Activated CD8-positive, alpha-beta memory T cell treated with anti-CD3 and anti-CD28 coated beads, Interleukin-2, amount 10 ng/mL, durations not matched to agents 7 days and 5 days (primary cell): ENCODE measurements at regions not wholly inside any gene's neighbourhood (a gene's known extent, or its start where the extent isn't known, plus 50 kb on each side); places are given as distances from the start of the nearest gene placed in this dataset.

Experiments used
- ATAC-seq: fragments of 150-1000 bp; cut with Tn5 transposase; one replicate; pipeline ENCODE4 v1.10.0; 2021; ENCODE audit warnings: moderate library complexity
- CTCF ChIA-PET: fragments of 350-600 bp; sonication (Branson Sonifier 250); formaldehyde crosslinking; loops from one replicate; lab custom pipeline; 2021; ENCODE audit warnings: antibody characterized with exemption; lab: Charles Lee
- DNase-seq: peaks from one replicate; pipeline ENCODE4 v3.0.0-alpha.2; 2020
- H3K27ac Mint-ChIP-seq: one replicate; pipeline ENCODE4 v1.8.0; 2021; ENCODE audit warnings: mild to moderate bottlenecking, mixed read lengths
- H3K27me3 Mint-ChIP-seq: one replicate; pipeline ENCODE4 v1.8.0; 2021; ENCODE audit warnings: mixed read lengths
- H3K36me3 Mint-ChIP-seq: one replicate; pipeline ENCODE4 v1.8.0; 2021; ENCODE audit warnings: mild to moderate bottlenecking, mixed read lengths
- H3K4me1 Mint-ChIP-seq: one replicate; pipeline ENCODE4 v1.8.0; 2021; ENCODE audit warnings: mixed read lengths
- H3K4me3 Mint-ChIP-seq: one replicate; pipeline ENCODE4 v1.8.0; 2021; ENCODE audit warnings: mild to moderate bottlenecking, moderate library complexity, mixed read lengths
- H3K9me3 Mint-ChIP-seq: one replicate; pipeline ENCODE4 v1.8.0; 2022; ENCODE audit warnings: low read depth, mixed read lengths

- Mint-ChIP-seq H3K4me1 (no peaks in the 10 kb centered on the region), H3K4me3 (no peak overlapping the region), H3K9me3 (no peaks in the 10 kb centered on the region), H3K27ac (no peak overlapping the region), H3K36me3 (no peaks in the 10 kb centered on the region), H3K27me3 (peaks cover 10% of the 10 kb centered on the region)
- CTCF ChIA-PET = no interaction called here
- ATAC-seq = no peak
- no peak for DNase-seq
Observed at GRCh38 chr3:40828741-40829415, 304.1 kb downstream of the ZNF621 start.

DNA sequence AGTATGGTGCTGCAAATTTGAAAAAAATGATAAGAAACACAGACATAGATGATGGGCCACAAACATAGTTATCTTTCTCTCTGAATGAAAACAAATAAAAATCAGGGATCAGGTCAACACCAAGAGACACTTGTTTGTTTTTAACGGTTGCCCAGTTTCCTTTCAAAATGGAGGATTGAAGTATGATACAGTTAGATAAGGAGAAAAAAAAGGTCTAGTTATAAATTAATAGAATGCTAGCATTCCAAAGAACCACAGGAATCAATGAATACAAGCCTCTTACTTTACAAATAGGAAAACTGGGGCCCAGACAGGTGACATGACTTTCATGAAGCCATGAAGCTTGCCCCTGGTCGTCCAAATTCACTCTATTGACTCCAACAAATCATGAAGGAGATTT is 305.1 kb downstream of the ZNF621 start:
- Mint-ChIP-seq H3K27me3 (peaks cover 10% of the 10 kb centered on the region), H3K27ac (no peak overlapping the region), H3K9me3 (no peaks in the 10 kb centered on the region), H3K36me3 (no peaks in the 10 kb centered on the region), H3K4me1 (no peaks in the 10 kb centered on the region), H3K4me3 (no peak overlapping the region)
- CTCF ChIA-PET = no interaction called here
- ATAC-seq = no peak
- DNase-seq = no peak

DNA sequence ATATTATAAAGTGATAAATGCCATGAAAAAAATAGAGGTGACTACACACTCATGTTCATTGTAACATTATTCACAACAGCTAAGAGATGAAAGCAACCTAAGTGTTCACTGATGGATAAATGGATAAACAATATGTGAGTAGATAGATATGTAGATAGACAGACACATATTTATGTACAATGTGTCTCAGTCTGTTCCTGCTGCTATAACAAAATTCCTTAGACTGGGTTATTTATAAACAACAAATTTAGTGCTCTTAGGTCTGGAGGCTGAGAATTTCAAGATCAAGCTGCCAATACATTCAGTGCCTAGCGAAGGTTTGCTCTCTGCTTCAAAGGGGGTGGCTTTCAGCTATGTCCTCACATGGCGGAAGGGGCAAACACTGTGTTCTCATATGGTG is 312.5 kb downstream of the ZNF621 start:
- Mint-ChIP-seq H3K4me1 (no peaks in the 10 kb centered on the region), H3K27me3 (peaks cover 6% of the 10 kb centered on the region), H3K27ac (no peak overlapping the region), H3K9me3 (no peaks in the 10 kb centered on the region), H3K4me3 (no peak overlapping the region), H3K36me3 (no peaks in the 10 kb centered on the region)
- DNase-seq (no peak), ATAC-seq (no peak)
- CTCF ChIA-PET = no interaction called here

DNA sequence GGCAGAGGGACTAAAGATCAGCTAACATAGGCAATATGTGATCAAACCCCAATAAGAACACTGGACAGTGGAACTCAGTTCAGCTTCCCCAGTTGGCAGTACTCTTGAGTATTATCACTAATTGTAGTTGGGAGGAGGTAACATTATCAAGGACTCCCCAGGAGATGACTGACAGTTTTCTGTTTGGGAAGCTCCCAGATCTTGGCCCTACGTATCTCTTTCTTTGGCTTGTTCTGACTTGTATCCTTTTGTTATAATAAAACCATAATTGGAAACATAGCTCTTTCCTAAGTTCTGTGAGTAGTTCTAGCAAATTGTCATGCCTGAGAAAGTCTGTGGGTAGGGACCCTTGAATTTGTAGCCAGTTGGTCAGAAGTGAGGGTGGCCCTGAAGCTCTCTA is 316.4 kb downstream of the ZNF621 start:
- no peak for DNase-seq
- no peaks in the 10 kb centered on the region for H3K4me1 Mint-ChIP-seq
- CTCF ChIA-PET = no interaction called here
- no peaks in the 10 kb centered on the region for H3K9me3 Mint-ChIP-seq
- H3K27me3 Mint-ChIP-seq = peaks cover 9% of the 10 kb centered on the region
- no peak overlapping the region for H3K4me3 Mint-ChIP-seq
- no peaks in the 10 kb centered on the region for H3K36me3 Mint-ChIP-seq
- H3K27ac Mint-ChIP-seq = no peak overlapping the region
- ATAC-seq = no peak

- Mint-ChIP-seq H3K36me3 (no peaks in the 10 kb centered on the region), H3K4me1 (no peaks in the 10 kb centered on the region), H3K27me3 (peaks cover 7% of the 10 kb centered on the region), H3K27ac (no peak overlapping the region), H3K9me3 (no peaks in the 10 kb centered on the region), H3K4me3 (no peak overlapping the region)
- CTCF ChIA-PET = no interaction called here
- DNase-seq = no peak
- ATAC-seq = no peak
Observed at GRCh38 chr3:40841570-40842109, 316.9 kb downstream of the ZNF621 start.

GRCh38 chr3:40842714-40843113 is 318.0 kb downstream of the ZNF621 start:
- Mint-ChIP-seq H3K27ac (no peak overlapping the region), H3K36me3 (no peaks in the 10 kb centered on the region), H3K4me1 (no peaks in the 10 kb centered on the region), H3K27me3 (peaks cover 7% of the 10 kb centered on the region), H3K9me3 (no peaks in the 10 kb centered on the region), H3K4me3 (no peak overlapping the region)
- ATAC-seq (no peak), DNase-seq (no peak)
- CTCF ChIA-PET = no interaction called here

- no peaks in the 10 kb centered on the region for H3K4me1 Mint-ChIP-seq
- no peak overlapping the region for H3K4me3 Mint-ChIP-seq
- CTCF ChIA-PET = no interaction called here
- H3K9me3 Mint-ChIP-seq = no peaks in the 10 kb centered on the region
- DNase-seq (no peak), ATAC-seq (no peak)
- H3K27me3 Mint-ChIP-seq = peaks cover 7% of the 10 kb centered on the region
- H3K36me3 Mint-ChIP-seq = no peaks in the 10 kb centered on the region
- H3K27ac Mint-ChIP-seq = no peak overlapping the region
Observed at GRCh38 chr3:40843208-40843624, 318.5 kb downstream of the ZNF621 start.

DNA sequence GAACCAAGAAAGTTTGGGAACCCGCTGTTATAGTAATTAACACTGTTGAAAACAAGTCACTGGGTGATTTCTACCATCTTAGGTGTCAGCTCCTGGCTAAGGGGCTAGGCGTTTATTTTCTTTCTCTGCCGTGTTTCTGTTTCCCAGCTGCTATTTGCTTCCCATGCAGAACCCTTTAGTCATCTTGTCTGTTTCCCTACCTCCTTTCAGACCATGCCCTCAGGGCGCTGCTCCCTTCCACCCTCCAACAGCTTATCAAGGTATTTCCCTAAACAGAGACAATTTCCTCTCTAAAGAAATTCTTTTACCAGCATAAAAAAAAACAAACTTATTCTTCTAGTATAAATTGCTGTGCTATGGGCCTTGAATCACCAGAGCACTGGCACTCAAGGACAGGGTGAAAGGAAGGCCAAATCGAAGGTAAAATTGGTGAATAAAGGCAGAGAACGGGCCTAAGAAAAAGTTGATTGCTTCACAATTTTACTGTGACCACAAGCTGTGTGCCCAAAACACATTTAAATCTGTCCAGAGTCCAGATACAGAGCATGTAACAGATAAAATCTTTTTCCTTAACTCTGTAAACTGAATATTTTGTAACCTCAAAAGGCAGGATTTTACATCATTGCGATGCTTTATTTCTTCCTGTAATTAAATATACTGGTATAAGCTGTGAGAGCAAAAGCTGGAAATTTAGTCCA is 319.2 kb downstream of the ZNF621 start:
- H3K4me1 Mint-ChIP-seq = no peaks in the 10 kb centered on the region
- ATAC-seq = no peak
- no peak overlapping the region for H3K27ac Mint-ChIP-seq
- H3K36me3 Mint-ChIP-seq = no peaks in the 10 kb centered on the region
- DNase-seq = no peak
- H3K27me3 Mint-ChIP-seq = peaks cover 6% of the 10 kb centered on the region
- CTCF ChIA-PET = no interaction called here
- H3K9me3 Mint-ChIP-seq = no peaks in the 10 kb centered on the region
- H3K4me3 Mint-ChIP-seq = no peak overlapping the region

DNA sequence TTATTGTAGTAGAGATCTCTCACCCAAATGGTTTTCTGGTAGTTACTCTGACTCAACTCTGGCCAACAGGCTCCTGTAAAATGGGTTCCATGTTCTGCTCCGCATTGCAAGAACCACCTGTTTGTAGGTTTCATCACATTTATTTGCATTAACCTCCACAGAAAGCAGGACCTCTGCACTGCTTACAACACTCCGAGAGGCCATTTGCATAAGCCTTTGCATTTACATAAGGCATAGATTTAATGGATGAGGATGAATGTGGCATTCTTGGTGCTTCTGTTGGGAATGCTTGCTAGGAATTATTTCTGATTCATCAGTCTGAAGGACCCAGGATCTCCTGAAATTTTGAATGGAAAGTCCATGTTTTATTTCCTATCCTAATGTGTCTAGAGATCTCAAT is 320.1 kb downstream of the ZNF621 start:
- DNase-seq (no peak), ATAC-seq (no peak)
- CTCF ChIA-PET = no interaction called here
- no peaks in the 10 kb centered on the region for H3K9me3 Mint-ChIP-seq
- H3K36me3 Mint-ChIP-seq = no peaks in the 10 kb centered on the region
- no peak overlapping the region for H3K27ac Mint-ChIP-seq
- H3K27me3 Mint-ChIP-seq = peaks cover 4% of the 10 kb centered on the region
- no peaks in the 10 kb centered on the region for H3K4me1 Mint-ChIP-seq
- H3K4me3 Mint-ChIP-seq = no peak overlapping the region

DNA sequence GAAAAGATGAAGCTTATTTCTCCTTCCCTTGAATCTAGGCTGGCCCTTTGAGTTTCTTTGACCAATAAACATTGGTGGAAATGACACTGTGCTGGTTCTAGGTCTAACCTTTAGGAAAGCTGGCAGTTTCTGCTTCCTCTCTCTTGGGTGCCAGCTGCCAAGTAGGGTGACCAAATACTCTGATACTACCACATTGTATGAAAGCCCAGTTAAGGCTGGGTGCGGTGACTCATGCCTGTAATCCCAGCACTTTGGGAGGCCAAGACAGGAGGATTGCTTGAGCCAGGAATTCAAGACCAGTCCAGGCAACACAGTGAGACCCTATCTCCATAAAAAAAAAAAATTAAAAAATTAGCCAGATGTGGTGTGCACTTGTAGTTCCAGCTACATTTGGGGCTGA is 320.7 kb downstream of the ZNF621 start:
- CTCF ChIA-PET = no interaction called here
- peaks cover 4% of the 10 kb centered on the region for H3K27me3 Mint-ChIP-seq
- H3K9me3 Mint-ChIP-seq = no peaks in the 10 kb centered on the region
- H3K4me1 Mint-ChIP-seq = no peaks in the 10 kb centered on the region
- H3K4me3 Mint-ChIP-seq = no peak overlapping the region
- H3K36me3 Mint-ChIP-seq = no peaks in the 10 kb centered on the region
- H3K27ac Mint-ChIP-seq = no peak overlapping the region
- ATAC-seq = no peak
- DNase-seq = no peak

- Mint-ChIP-seq H3K27ac (no peak overlapping the region), H3K27me3 (peaks cover 4% of the 10 kb centered on the region), H3K36me3 (no peaks in the 10 kb centered on the region), H3K4me1 (no peaks in the 10 kb centered on the region), H3K9me3 (no peaks in the 10 kb centered on the region), H3K4me3 (no peak overlapping the region)
- CTCF ChIA-PET = no interaction called here
- ATAC-seq = no peak
- no peak for DNase-seq
Observed at GRCh38 chr3:40845916-40846315, 321.2 kb downstream of the ZNF621 start.

DNA sequence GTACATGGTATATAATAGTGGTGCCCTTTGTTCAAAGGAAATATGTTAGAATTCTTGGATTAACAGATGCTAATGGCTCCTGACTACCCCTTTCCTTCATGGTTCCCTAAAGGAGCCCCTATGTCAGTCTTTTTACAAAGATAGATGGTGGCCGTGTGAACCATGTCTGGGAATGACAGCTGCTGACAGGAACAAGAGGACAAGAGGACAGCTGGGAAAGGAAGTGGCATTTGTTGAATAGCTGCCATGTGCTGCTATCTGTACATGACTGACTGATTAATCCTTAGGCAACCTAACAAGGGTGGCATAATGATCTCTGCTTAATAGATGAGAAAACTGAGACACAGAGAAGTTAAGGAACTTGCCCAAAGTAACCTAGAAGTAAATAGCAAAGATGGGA is 321.7 kb downstream of the ZNF621 start:
- no peaks in the 10 kb centered on the region for H3K4me1 Mint-ChIP-seq
- no peaks in the 10 kb centered on the region for H3K36me3 Mint-ChIP-seq
- H3K4me3 Mint-ChIP-seq = no peak overlapping the region
- H3K27me3 Mint-ChIP-seq = peaks cover 4% of the 10 kb centered on the region
- CTCF ChIA-PET = no interaction called here
- H3K9me3 Mint-ChIP-seq = no peaks in the 10 kb centered on the region
- DNase-seq (no peak), ATAC-seq (no peak)
- H3K27ac Mint-ChIP-seq = no peak overlapping the region

- CTCF ChIA-PET = no interaction called here
- ATAC-seq (no peak), DNase-seq (no peak)
- Mint-ChIP-seq H3K4me1 (no peaks in the 10 kb centered on the region), H3K27ac (no peak overlapping the region), H3K9me3 (no peaks in the 10 kb centered on the region), H3K36me3 (no peaks in the 10 kb centered on the region), H3K27me3 (peaks cover 4% of the 10 kb centered on the region), H3K4me3 (no peak overlapping the region)
Observed at GRCh38 chr3:40847551-40847992, 322.8 kb downstream of the ZNF621 start.

DNA sequence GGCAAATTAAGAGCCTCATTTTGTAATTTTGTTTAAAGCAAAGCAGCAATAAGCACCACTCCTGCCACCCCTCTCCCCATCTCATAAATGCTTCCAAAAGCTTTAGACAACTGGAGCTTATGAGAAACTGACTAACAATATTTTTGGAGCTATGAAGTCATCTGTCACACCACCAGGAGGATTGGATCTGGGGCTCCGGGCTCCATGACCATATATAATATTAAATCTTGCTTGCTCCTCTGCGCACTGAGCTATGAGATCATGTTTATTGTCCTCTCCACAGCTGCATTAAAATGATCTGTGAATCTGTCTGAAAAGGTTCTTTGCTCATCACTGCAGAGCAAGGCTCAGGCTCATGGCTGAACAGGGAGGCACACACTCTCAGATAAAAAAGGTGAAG is 323.7 kb downstream of the ZNF621 start:
- H3K4me3 Mint-ChIP-seq = no peak overlapping the region
- H3K27me3 Mint-ChIP-seq = peaks cover 4% of the 10 kb centered on the region
- no peaks in the 10 kb centered on the region for H3K9me3 Mint-ChIP-seq
- no peaks in the 10 kb centered on the region for H3K36me3 Mint-ChIP-seq
- H3K27ac Mint-ChIP-seq = no peak overlapping the region
- no peak for ATAC-seq
- CTCF ChIA-PET = no interaction called here
- H3K4me1 Mint-ChIP-seq = no peaks in the 10 kb centered on the region
- no peak for DNase-seq
